DOHH2 (cell line): ENCODE measurements at regions not wholly inside any gene's neighbourhood (a gene's known extent, or its start where the extent isn't known, plus 50 kb on each side); places are given as distances from the start of the nearest gene placed in this dataset.

Experiments
- H3F3A ChIP-seq: fragments of 200-600 bp; sonication (generic), shearing (Covaris generic); 2 replicates; pipeline ENCODE4 v1.6.0; 2016; ENCODE audit warnings: antibody characterized with exemption, mild to moderate bottlenecking; ENCODE audit not compliant: control insufficient read depth, insufficient read depth
- H3K27ac ChIP-seq: fragments of 200-600 bp; sonication (generic); 2 replicates; pipeline ENCODE4 v1.5.1; 2014; ENCODE audit warnings: low read depth, mild to moderate bottlenecking, low read length, moderate library complexity
- H3K27me3 ChIP-seq: fragments of 200-600 bp; sonication (generic); 2 replicates; pipeline ENCODE4 v1.6.1; 2014; ENCODE audit warnings: mild to moderate bottlenecking, low read length, mixed read lengths; ENCODE audit not compliant: control insufficient read depth
- H3K36me3 ChIP-seq: fragments of 200-600 bp; sonication (generic); 2 replicates; pipeline ENCODE4 v1.6.1; 2014; ENCODE audit warnings: mild to moderate bottlenecking, low read length, moderate library complexity, mixed read lengths; ENCODE audit not compliant: control insufficient read depth
- H3K4me1 ChIP-seq: fragments of 200-600 bp; sonication (generic); 2 replicates; pipeline ENCODE4 v1.6.1; 2014; ENCODE audit warnings: mild to moderate bottlenecking, low read length, mixed read lengths; ENCODE audit not compliant: control insufficient read depth
- H3K4me2 ChIP-seq: fragments of 200-600 bp; sonication (generic); 2 replicates; pipeline ENCODE4 v1.6.0; 2014; ENCODE audit warnings: mild to moderate bottlenecking, low read length, moderate library complexity
- H3K4me3 ChIP-seq: fragments of 200-600 bp; sonication (generic); 2 replicates; pipeline ENCODE4 v1.5.1; 2014; ENCODE audit warnings: mild to moderate bottlenecking, low read length, mixed read lengths
- H3K79me2 ChIP-seq: fragments of 200-600 bp; sonication (generic); 2 replicates; pipeline ENCODE4 v1.6.1; 2014; ENCODE audit warnings: mild to moderate bottlenecking, low read length, mixed read lengths; ENCODE audit not compliant: control insufficient read depth
- H3K9me2 ChIP-seq: fragments of 200-600 bp; sonication (generic); replicated peaks from 2 replicates; pipeline ENCODE4 v1.6.1; 2014; ENCODE audit warnings: mild to moderate bottlenecking, low read length, mixed read lengths; ENCODE audit not compliant: control insufficient read depth
- H3K9me3 ChIP-seq: fragments of 200-600 bp; sonication (generic); 2 replicates; pipeline ENCODE4 v1.6.1; 2014; ENCODE audit warnings: antibody characterized with exemption, low read length, mixed read lengths; ENCODE audit not compliant: control insufficient read depth, insufficient read depth
- H4K20me1 ChIP-seq: fragments of 200-600 bp; sonication (generic); 2 replicates; pipeline ENCODE4 v1.6.0; 2014; ENCODE audit warnings: low read depth, mild to moderate bottlenecking, antibody characterized with exemption, low read length, moderate library complexity; ENCODE audit not compliant: control insufficient read depth, insufficient read depth
- EZH2phosphoT487 ChIP-seq: fragments of 200-600 bp; sonication (generic); IDR thresholded peaks from 2 replicates; pipeline ENCODE4 v1.6.1; 2017; ENCODE audit warnings: borderline replicate concordance, mild to moderate bottlenecking, antibody characterized with exemption, low read length, moderate library complexity, mixed read lengths
- TF ChIP-seq, protein P1 (sequence below): fragments of 200-600 bp; sonication (generic); IDR thresholded peaks from one replicate; pipeline ENCODE4 v1.5.1; 2014; ENCODE audit warnings: antibody characterized with exemption, mild to moderate bottlenecking, low read depth, low read length; ENCODE audit not compliant: poor library complexity, severe bottlenecking

DNA sequence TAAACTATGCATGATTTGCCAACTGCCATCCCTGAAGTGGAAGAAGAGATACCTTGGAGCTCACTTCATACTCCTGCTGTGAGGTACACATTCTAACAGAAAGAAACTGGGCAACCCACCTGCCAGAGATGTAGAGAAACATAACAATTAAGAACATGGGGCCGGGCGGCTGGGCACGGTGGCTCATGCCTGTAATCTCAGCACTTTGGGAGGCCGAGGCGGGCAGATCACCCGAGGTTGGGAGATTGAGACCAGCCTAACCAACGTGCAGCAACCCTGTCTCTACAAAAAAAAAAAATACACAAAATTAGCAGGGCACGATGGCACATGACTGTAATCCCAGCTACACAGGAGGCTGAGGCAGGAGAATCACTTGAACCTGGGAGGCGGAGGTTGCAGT lies 402.6 kb upstream of the ANKRD30A start:
- no peaks in the 10 kb centered on the region for H3K79me2 ChIP-seq
- no peaks in the 10 kb centered on the region for H3K9me2 ChIP-seq
- H4K20me1 ChIP-seq, result no peaks in the 10 kb centered on the region
- no peak overlapping the region for H3K27ac ChIP-seq
- H3F3A ChIP-seq, result no peaks in the 10 kb centered on the region
- H3K4me1 ChIP-seq, result no peaks in the 10 kb centered on the region
- no peaks in the 10 kb centered on the region for H3K9me3 ChIP-seq
- no peak overlapping the region for H3K4me3 ChIP-seq
- H3K36me3 ChIP-seq, result no peaks in the 10 kb centered on the region
- TF ChIP-seq EZH2phosphoT487, result no peak
- TF ChIP-seq, protein P1, sequence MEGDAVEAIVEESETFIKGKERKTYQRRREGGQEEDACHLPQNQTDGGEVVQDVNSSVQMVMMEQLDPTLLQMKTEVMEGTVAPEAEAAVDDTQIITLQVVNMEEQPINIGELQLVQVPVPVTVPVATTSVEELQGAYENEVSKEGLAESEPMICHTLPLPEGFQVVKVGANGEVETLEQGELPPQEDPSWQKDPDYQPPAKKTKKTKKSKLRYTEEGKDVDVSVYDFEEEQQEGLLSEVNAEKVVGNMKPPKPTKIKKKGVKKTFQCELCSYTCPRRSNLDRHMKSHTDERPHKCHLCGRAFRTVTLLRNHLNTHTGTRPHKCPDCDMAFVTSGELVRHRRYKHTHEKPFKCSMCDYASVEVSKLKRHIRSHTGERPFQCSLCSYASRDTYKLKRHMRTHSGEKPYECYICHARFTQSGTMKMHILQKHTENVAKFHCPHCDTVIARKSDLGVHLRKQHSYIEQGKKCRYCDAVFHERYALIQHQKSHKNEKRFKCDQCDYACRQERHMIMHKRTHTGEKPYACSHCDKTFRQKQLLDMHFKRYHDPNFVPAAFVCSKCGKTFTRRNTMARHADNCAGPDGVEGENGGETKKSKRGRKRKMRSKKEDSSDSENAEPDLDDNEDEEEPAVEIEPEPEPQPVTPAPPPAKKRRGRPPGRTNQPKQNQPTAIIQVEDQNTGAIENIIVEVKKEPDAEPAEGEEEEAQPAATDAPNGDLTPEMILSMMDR, result no peak
- no peak overlapping the region for H3K4me2 ChIP-seq
- H3K27me3 ChIP-seq, result no peaks in the 10 kb centered on the region

DNA sequence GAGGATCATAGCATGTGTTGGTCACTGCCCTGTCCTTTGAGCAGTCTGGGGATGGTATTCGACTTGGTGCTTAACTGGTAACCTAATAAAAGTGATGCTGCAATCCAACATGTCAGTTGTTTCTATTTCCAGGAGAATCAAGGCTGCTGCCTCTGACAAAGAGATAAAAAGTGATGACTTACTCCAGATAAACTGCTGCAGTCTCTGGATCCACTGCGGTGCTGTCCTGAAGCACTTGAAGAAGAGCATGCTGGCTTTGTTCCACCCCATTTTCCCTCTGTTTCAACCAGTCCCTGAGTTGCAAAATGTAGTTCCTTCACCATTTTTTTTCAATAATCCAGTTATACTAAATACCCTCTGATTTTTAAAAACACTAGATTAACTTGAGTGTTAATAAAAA lies 403.5 kb upstream of the ANKRD30A start:
- TF ChIP-seq, protein P1, result no peak
- TF ChIP-seq EZH2phosphoT487, result no peak
- Histone ChIP-seq H3K27me3 (no peaks in the 10 kb centered on the region), H3K4me3 (no peak overlapping the region), H3K4me1 (no peaks in the 10 kb centered on the region), H3K36me3 (no peaks in the 10 kb centered on the region), H3K27ac (no peak overlapping the region), H3K4me2 (no peak overlapping the region), H3K79me2 (no peaks in the 10 kb centered on the region), H3K9me2 (no peaks in the 10 kb centered on the region), H3F3A (no peaks in the 10 kb centered on the region), H3K9me3 (no peaks in the 10 kb centered on the region), H4K20me1 (no peaks in the 10 kb centered on the region)

DNA sequence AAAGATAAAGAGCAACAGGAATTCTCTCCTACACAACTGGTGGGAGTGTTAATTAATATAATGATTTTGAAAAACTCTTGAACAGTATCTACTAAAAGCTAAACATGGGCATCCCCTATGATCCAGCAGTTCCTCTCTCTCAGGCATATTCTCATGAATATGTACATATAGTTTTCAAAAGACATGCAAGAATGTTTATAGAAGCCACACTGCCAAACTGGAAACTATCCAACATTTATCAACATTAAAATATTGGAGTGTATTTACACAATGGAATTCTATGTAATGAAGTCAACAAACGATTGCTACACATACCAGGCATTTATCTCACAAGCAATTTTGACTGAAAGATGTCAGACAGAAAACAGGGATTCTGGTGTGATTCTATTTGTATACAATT lies 404.5 kb upstream of the ANKRD30A start:
- no peak overlapping the region for H3K27ac ChIP-seq
- H3K9me3 ChIP-seq, result no peaks in the 10 kb centered on the region
- no peak for TF ChIP-seq EZH2phosphoT487
- TF ChIP-seq, protein P1, result no peak
- no peaks in the 10 kb centered on the region for H3K4me1 ChIP-seq
- H3K79me2 ChIP-seq, result no peaks in the 10 kb centered on the region
- H3F3A ChIP-seq, result no peaks in the 10 kb centered on the region
- H4K20me1 ChIP-seq, result no peaks in the 10 kb centered on the region
- H3K4me3 ChIP-seq, result no peak overlapping the region
- H3K4me2 ChIP-seq, result no peak overlapping the region
- no peaks in the 10 kb centered on the region for H3K27me3 ChIP-seq
- H3K36me3 ChIP-seq, result no peaks in the 10 kb centered on the region
- no peaks in the 10 kb centered on the region for H3K9me2 ChIP-seq

DNA sequence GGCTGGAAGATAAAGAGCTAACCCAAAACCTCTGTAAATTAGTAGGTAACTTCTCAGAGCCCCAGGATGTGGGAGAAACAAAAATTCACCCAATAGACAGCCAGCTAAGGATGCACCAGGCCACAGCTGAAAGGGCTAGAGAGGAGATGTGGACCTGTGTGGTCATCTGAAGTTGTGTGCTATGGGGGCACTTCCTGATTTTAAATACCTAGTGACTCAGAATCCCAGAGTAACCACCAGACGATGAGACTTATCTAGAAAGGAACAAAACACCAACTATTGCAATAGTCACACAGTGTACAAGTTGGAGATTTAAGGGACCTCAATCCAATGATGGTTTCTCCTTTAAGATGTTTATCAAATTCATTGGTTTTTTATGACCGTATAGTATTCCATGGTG lies 408.3 kb upstream of the ANKRD30A start:
- H3K27me3 ChIP-seq, result no peaks in the 10 kb centered on the region
- H3K79me2 ChIP-seq, result no peaks in the 10 kb centered on the region
- H3K4me2 ChIP-seq, result no peak overlapping the region
- H3F3A ChIP-seq, result no peaks in the 10 kb centered on the region
- H3K27ac ChIP-seq, result no peak overlapping the region
- TF ChIP-seq EZH2phosphoT487, result no peak
- TF ChIP-seq, protein P1, result no peak
- H4K20me1 ChIP-seq, result no peaks in the 10 kb centered on the region
- no peaks in the 10 kb centered on the region for H3K4me1 ChIP-seq
- H3K9me2 ChIP-seq, result no peaks in the 10 kb centered on the region
- no peak overlapping the region for H3K4me3 ChIP-seq
- H3K9me3 ChIP-seq, result no peaks in the 10 kb centered on the region
- no peaks in the 10 kb centered on the region for H3K36me3 ChIP-seq
